ENCODE measurements at regions not wholly inside any gene's neighbourhood (a gene's known extent, or its start where the extent isn't known, plus 50 kb on each side); places are given as distances from the start of the nearest gene placed in this dataset.

DNA sequence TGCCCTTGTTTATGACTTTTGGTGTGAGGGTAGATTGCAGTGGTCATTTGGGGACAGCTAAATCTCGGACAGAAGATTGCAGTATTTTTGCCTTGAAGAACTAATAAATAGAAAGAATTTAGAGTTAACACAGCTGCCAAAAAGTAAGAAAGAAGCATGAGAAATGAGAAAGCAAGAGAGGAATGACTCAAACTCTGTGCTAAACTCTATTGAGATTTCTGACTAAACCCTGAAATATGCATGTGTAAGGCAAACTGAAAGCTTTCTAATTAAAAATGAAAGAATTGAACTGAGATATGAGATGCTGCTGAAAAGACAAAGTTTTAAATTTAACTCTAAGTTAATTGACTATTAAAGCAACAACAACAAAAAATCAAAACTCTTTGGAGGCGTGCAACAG, 791.3 kb downstream of the RAB28 start:
- no peak overlapping the region for H3K4me3 ChIP-seq
- H3K4me1 ChIP-seq, result no peaks in the 10 kb centered on the region
- DNase-seq (ENCODE audit: low read depth in 1 of 2, low spot score in 1 of 2), result no peak
- no peak for TF ChIP-seq CBX8 (IDR thresholded peaks at IDR 0.05)
- TF ChIP-seq RFX5 (IDR thresholded peaks at IDR 0.05), result no peak
- no peak for TF ChIP-seq TP53 (CRISPR knock-in tag; IDR thresholded peaks at IDR 0.05)
- TF ChIP-seq, protein P1, sequence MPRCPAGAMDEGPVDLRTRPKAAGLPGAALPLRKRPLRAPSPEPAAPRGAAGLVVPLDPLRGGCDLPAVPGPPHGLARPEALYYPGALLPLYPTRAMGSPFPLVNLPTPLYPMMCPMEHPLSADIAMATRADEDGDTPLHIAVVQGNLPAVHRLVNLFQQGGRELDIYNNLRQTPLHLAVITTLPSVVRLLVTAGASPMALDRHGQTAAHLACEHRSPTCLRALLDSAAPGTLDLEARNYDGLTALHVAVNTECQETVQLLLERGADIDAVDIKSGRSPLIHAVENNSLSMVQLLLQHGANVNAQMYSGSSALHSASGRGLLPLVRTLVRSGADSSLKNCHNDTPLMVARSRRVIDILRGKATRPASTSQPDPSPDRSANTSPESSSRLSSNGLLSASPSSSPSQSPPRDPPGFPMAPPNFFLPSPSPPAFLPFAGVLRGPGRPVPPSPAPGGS (IDR thresholded peaks at IDR 0.05), result no peak
- TF ChIP-seq, protein P2, sequence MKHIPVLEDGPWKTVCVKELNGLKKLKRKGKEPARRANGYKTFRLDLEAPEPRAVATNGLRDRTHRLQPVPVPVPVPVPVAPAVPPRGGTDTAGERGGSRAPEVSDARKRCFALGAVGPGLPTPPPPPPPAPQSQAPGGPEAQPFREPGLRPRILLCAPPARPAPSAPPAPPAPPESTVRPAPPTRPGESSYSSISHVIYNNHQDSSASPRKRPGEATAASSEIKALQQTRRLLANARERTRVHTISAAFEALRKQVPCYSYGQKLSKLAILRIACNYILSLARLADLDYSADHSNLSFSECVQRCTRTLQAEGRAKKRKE (CRISPR knock-in tag; IDR thresholded peaks at IDR 0.05; ENCODE audit: low read depth), result no peak
- TF ChIP-seq HOXA7 (CRISPR knock-in tag; IDR thresholded peaks at IDR 0.05), result no peak
- TF ChIP-seq CHD4 (IDR thresholded peaks at IDR 0.05; ENCODE audit: borderline replicate concordance), result no peak
- TF ChIP-seq RNF2 (IDR thresholded peaks at IDR 0.05; ENCODE audit: borderline replicate concordance, low read depth), result no peak
- no peak for TF ChIP-seq RAD21 (conservative IDR thresholded peaks at IDR 0.05 in 1 of 2, IDR thresholded peaks at IDR 0.05 in 1 of 2)
- no peak for TF ChIP-seq MAFK (IDR thresholded peaks at IDR 0.05; ENCODE audit: partially characterized antibody)
- TF ChIP-seq MYC (IDR thresholded peaks at IDR 0.05; ENCODE audit: borderline replicate concordance, low read length), result no peak
- no peak for ATAC-seq
- FAIRE-seq, result no peak
- H3K4me2 ChIP-seq, result no peak overlapping the region
- CTCF ChIA-PET, result interaction anchor here (0.6 kb wide), 1 partner anchor 1837 kb away, joined by 3 read pairs; no protein-coding TSS in a partner anchor
- POLR2A ChIA-PET, result no interaction called here
- H3K9me3 ChIP-seq, result no peaks in the 10 kb centered on the region
- 0% methylated on average over 2 of the region's 2 CpGs for WGBS (ENCODE audit: missing lambda C conversion rate)
- no peak overlapping the region for H3K27ac ChIP-seq

DNA sequence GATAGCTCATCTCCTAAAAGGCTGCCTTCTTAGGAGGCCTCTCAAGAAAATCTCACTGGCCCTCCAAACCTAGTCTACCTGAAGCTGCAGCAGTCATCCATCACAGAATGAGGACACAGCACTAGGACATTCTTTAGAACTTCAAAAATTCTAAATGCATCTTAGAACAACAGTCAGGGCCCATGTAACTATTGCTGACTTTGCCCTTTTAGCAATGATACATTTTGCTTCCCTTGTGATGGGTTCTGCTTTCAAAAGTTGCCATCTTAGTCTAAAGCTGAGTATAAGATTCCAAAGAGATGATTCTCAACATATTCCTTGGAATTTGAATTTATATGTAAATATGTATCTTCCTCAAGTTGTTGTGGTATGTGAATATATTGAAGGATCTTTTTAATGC, 793.0 kb downstream of the RAB28 start:
- ChIA-PET POLR2A (no interaction called here), CTCF (no interaction called here)
- H3K4me1 ChIP-seq, result no peaks in the 10 kb centered on the region
- H3K4me2 ChIP-seq, result no peak overlapping the region
- no peak for ATAC-seq
- no peak for FAIRE-seq
- TF ChIP-seq, protein P3, sequence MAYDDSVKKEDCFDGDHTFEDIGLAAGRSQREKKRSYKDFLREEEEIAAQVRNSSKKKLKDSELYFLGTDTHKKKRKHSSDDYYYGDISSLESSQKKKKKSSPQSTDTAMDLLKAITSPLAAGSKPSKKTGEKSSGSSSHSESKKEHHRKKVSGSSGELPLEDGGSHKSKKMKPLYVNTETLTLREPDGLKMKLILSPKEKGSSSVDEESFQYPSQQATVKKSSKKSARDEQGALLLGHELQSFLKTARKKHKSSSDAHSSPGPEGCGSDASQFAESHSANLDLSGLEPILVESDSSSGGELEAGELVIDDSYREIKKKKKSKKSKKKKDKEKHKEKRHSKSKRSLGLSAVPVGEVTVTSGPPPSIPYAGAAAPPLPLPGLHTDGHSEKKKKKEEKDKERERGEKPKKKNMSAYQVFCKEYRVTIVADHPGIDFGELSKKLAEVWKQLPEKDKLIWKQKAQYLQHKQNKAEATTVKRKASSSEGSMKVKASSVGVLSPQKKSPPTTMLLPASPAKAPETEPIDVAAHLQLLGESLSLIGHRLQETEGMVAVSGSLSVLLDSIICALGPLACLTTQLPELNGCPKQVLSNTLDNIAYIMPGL (CRISPR knock-in tag; IDR thresholded peaks at IDR 0.05; ENCODE audit: borderline replicate concordance), result no peak
- TF ChIP-seq ESRRA (IDR thresholded peaks at IDR 0.05; ENCODE audit: borderline replicate concordance, low read length), result no peak
- no peak for TF ChIP-seq POLR2A (IDR thresholded peaks at IDR 0.05; ENCODE audit: low read length)
- no peak for TF ChIP-seq RARB (CRISPR knock-in tag; IDR thresholded peaks at IDR 0.05)
- no peak for TF ChIP-seq TFCP2L1 (CRISPR knock-in tag; IDR thresholded peaks at IDR 0.05)
- TF ChIP-seq, protein P4, sequence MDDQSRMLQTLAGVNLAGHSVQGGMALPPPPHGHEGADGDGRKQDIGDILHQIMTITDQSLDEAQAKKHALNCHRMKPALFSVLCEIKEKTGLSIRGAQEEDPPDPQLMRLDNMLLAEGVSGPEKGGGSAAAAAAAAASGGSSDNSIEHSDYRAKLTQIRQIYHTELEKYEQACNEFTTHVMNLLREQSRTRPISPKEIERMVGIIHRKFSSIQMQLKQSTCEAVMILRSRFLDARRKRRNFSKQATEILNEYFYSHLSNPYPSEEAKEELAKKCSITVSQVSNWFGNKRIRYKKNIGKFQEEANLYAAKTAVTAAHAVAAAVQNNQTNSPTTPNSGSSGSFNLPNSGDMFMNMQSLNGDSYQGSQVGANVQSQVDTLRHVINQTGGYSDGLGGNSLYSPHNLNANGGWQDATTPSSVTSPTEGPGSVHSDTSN (IDR thresholded peaks at IDR 0.05), result no peak
- TF ChIP-seq, protein P5, sequence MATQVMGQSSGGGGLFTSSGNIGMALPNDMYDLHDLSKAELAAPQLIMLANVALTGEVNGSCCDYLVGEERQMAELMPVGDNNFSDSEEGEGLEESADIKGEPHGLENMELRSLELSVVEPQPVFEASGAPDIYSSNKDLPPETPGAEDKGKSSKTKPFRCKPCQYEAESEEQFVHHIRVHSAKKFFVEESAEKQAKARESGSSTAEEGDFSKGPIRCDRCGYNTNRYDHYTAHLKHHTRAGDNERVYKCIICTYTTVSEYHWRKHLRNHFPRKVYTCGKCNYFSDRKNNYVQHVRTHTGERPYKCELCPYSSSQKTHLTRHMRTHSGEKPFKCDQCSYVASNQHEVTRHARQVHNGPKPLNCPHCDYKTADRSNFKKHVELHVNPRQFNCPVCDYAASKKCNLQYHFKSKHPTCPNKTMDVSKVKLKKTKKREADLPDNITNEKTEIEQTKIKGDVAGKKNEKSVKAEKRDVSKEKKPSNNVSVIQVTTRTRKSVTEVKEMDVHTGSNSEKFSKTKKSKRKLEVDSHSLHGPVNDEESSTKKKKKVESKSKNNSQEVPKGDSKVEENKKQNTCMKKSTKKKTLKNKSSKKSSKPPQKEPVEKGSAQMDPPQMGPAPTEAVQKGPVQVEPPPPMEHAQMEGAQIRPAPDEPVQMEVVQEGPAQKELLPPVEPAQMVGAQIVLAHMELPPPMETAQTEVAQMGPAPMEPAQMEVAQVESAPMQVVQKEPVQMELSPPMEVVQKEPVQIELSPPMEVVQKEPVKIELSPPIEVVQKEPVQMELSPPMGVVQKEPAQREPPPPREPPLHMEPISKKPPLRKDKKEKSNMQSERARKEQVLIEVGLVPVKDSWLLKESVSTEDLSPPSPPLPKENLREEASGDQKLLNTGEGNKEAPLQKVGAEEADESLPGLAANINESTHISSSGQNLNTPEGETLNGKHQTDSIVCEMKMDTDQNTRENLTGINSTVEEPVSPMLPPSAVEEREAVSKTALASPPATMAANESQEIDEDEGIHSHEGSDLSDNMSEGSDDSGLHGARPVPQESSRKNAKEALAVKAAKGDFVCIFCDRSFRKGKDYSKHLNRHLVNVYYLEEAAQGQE (IDR thresholded peaks at IDR 0.05), result no peak
- no peak for TF ChIP-seq ZC3H11A (IDR thresholded peaks at IDR 0.05)
- no peak overlapping the region for H3K4me3 ChIP-seq
- no peak for DNase-seq (ENCODE audit: low read depth in 1 of 2, low spot score in 1 of 2)
- no peaks in the 10 kb centered on the region for H3K9me3 ChIP-seq
- no peak overlapping the region for H3K27ac ChIP-seq
